GM12892 (cell line): ENCODE measurements at regions not wholly inside any gene's neighbourhood (a gene's known extent, or its start where the extent isn't known, plus 50 kb on each side); places are given as distances from the start of the nearest gene placed in this dataset.

ENCODE experiments used
- POLR2A ChIP-seq: IDR thresholded peaks from 2 replicates; pipeline ENCODE4 v1.6.1; 2011; ENCODE audit warnings: low read depth, low read length, control low read depth
- TAF1 ChIP-seq: IDR thresholded peaks from 2 replicates; pipeline ENCODE4 v1.6.1; 2011; ENCODE audit warnings: low read depth, mild to moderate bottlenecking, control low read depth, low read length, borderline replicate concordance

DNA sequence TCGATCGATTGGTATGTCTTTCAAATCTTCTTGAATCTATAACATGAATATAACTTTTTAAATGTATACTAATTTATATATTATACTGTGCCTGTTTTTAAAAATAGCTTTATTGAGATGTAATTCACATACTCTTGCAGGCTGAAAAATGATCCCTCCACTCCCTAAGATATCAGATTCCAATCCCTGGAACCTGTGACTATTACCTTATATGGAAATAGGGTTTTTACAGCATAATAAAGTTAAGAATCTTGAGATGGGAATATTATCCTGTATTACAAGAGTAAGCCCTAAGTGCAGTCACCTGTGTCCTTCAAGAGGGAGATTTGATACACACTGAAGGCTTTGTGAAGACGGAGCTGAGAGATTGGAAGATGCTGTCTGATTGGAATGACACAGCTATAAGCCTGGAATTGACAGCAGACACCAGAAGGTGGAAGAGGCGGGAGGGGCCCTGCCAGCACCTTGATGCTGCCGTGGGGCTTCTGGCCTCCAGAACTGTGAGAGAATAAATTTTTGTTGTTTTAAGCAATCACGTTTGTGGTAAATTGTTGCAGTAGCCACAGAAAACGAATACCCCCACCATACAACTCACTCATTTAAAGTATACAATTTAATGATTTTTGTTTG lies 161.3 kb downstream of the RMI1 start:
- TF ChIP-seq POLR2A (no peak), TAF1 (no peak)
